ENCODE measurements at regions not wholly inside any gene's neighbourhood (a gene's known extent, or its start where the extent isn't known, plus 50 kb on each side); places are given as distances from the start of the nearest gene placed in this dataset.

DNA sequence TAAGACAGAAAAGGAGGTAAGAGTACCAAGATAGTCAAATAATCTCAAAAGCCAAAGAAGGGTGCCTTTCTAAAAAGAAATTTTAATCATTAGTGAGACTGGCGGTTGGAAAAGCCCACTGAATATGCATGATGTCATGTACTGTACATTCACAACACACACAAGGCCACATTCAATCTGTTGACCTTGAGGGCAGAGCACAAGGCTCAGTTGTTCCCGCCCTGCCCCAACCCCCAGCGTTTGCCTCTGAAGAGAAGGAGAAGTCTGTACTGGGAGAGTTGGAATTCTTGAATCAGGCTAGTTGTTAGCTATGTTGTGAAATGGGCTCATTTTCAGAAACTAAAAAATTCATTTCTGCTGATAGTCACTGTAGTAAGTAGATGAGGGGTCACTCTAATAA is 50.2 kb upstream of the NID2 start:
- DNase-seq (ENCODE audit: low read depth) = no peak
- no peak for TF ChIP-seq MYC (IDR thresholded peaks at IDR 0.05; ENCODE audit: low read depth, low read length)
- TF ChIP-seq, protein P1, sequence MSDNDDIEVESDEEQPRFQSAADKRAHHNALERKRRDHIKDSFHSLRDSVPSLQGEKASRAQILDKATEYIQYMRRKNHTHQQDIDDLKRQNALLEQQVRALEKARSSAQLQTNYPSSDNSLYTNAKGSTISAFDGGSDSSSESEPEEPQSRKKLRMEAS (IDR thresholded peaks at IDR 0.05; ENCODE audit: low read depth, low read length) = no peak
- TF ChIP-seq, protein P2, sequence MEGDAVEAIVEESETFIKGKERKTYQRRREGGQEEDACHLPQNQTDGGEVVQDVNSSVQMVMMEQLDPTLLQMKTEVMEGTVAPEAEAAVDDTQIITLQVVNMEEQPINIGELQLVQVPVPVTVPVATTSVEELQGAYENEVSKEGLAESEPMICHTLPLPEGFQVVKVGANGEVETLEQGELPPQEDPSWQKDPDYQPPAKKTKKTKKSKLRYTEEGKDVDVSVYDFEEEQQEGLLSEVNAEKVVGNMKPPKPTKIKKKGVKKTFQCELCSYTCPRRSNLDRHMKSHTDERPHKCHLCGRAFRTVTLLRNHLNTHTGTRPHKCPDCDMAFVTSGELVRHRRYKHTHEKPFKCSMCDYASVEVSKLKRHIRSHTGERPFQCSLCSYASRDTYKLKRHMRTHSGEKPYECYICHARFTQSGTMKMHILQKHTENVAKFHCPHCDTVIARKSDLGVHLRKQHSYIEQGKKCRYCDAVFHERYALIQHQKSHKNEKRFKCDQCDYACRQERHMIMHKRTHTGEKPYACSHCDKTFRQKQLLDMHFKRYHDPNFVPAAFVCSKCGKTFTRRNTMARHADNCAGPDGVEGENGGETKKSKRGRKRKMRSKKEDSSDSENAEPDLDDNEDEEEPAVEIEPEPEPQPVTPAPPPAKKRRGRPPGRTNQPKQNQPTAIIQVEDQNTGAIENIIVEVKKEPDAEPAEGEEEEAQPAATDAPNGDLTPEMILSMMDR (IDR thresholded peaks at IDR 0.05; ENCODE audit: low read depth, low read length) = no peak
- no peak for TF ChIP-seq POLR2A (IDR thresholded peaks at IDR 0.05; ENCODE audit: extremely low read depth, insufficient read length)
- H3K4me3 ChIP-seq (ENCODE audit: low read depth, low read length) = no peak overlapping the region

Data from NB4 (cell line).